ENCODE measurements at regions not wholly inside any gene's neighbourhood (a gene's known extent, or its start where the extent isn't known, plus 50 kb on each side); places are given as distances from the start of the nearest gene placed in this dataset.

DNA sequence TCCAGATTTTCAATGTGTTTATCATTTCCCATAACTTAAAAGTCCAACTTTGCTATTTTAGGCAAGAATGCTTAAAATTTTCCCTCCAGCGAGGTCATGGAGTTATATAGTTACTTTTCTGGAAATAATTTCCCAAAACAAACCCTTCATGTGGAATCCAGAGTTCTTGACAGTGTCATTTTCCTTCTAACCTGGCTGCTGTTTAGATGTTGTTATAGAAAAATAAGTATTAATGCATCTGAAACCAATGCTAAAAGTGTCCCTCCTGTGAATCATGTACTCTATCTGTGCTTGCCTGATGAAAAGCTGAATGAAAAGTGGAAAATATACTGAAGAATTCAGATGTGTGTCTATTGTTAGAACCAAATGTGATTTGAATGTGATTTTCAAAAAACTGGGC lies 245.3 kb upstream of the HSF2 start:
- H3K9me2 ChIP-seq (replicated peaks; ENCODE audit: control insufficient read depth, low read length), result no peaks in the 10 kb centered on the region
- no peak for TF ChIP-seq EZH2phosphoT487 (IDR thresholded peaks at IDR 0.05; ENCODE audit: borderline replicate concordance, low read length)
- no peak for TF ChIP-seq CTCF (IDR thresholded peaks at IDR 0.05; ENCODE audit: low read depth, low read length, poor library complexity, severe bottlenecking)
- no peaks in the 10 kb centered on the region for H3K27me3 ChIP-seq (ENCODE audit: control insufficient read depth, low read length)
- H3K36me3 ChIP-seq (ENCODE audit: control insufficient read depth, low read length), result no peaks in the 10 kb centered on the region
- no peak overlapping the region for H3K27ac ChIP-seq (ENCODE audit: low read depth, low read length)
- H3K4me1 ChIP-seq (ENCODE audit: control insufficient read depth, low read length), result no peaks in the 10 kb centered on the region
- H3K9me3 ChIP-seq (ENCODE audit: control insufficient read depth, insufficient read depth, low read length), result no peaks in the 10 kb centered on the region
- no peaks in the 10 kb centered on the region for H3K79me2 ChIP-seq (ENCODE audit: control insufficient read depth, low read length)
- H4K20me1 ChIP-seq (ENCODE audit: control insufficient read depth, insufficient read depth, low read depth, low read length), result no peaks in the 10 kb centered on the region
- H3K4me2 ChIP-seq (ENCODE audit: low read length), result no peak overlapping the region
- no peaks in the 10 kb centered on the region for H3F3A ChIP-seq (ENCODE audit: control insufficient read depth, insufficient read depth)
- no peak overlapping the region for H3K4me3 ChIP-seq (ENCODE audit: low read length)

GRCh38 chr6:122154912-122155575 lies 244.4 kb upstream of the HSF2 start:
- no peaks in the 10 kb centered on the region for H3K9me2 ChIP-seq (replicated peaks; ENCODE audit: control insufficient read depth, low read length)
- no peaks in the 10 kb centered on the region for H3F3A ChIP-seq (ENCODE audit: control insufficient read depth, insufficient read depth)
- no peaks in the 10 kb centered on the region for H3K79me2 ChIP-seq (ENCODE audit: control insufficient read depth, low read length)
- TF ChIP-seq CTCF (IDR thresholded peaks at IDR 0.05; ENCODE audit: low read depth, low read length, poor library complexity, severe bottlenecking), result no peak
- H4K20me1 ChIP-seq (ENCODE audit: control insufficient read depth, insufficient read depth, low read depth, low read length), result no peaks in the 10 kb centered on the region
- H3K4me2 ChIP-seq (ENCODE audit: low read length), result no peak overlapping the region
- H3K27ac ChIP-seq (ENCODE audit: low read depth, low read length), result no peak overlapping the region
- no peaks in the 10 kb centered on the region for H3K27me3 ChIP-seq (ENCODE audit: control insufficient read depth, low read length)
- no peak overlapping the region for H3K4me3 ChIP-seq (ENCODE audit: low read length)
- no peaks in the 10 kb centered on the region for H3K9me3 ChIP-seq (ENCODE audit: control insufficient read depth, insufficient read depth, low read length)
- H3K36me3 ChIP-seq (ENCODE audit: control insufficient read depth, low read length), result no peaks in the 10 kb centered on the region
- no peaks in the 10 kb centered on the region for H3K4me1 ChIP-seq (ENCODE audit: control insufficient read depth, low read length)

GRCh38 chr6:122161136-122161535 lies 238.3 kb upstream of the HSF2 start:
- Histone ChIP-seq H4K20me1 (ENCODE audit: control insufficient read depth, insufficient read depth, low read depth, low read length) (no peaks in the 10 kb centered on the region), H3K27me3 (ENCODE audit: control insufficient read depth, low read length) (no peaks in the 10 kb centered on the region)
- TF ChIP-seq CTCF (IDR thresholded peaks at IDR 0.05; ENCODE audit: low read depth, low read length, poor library complexity, severe bottlenecking), result no peak
- no peak for TF ChIP-seq EZH2phosphoT487 (IDR thresholded peaks at IDR 0.05; ENCODE audit: borderline replicate concordance, low read length)

More at GRCh38 chr6:122161136-122161535, 238.3 kb upstream of the HSF2 start:
- no peaks in the 10 kb centered on the region for H3K36me3 ChIP-seq (ENCODE audit: control insufficient read depth, low read length)
- no peak overlapping the region for H3K27ac ChIP-seq (ENCODE audit: low read depth, low read length)
- no peak overlapping the region for H3K4me3 ChIP-seq (ENCODE audit: low read length)
- H3K4me2 ChIP-seq (ENCODE audit: low read length), result no peak overlapping the region
- no peaks in the 10 kb centered on the region for H3F3A ChIP-seq (ENCODE audit: control insufficient read depth, insufficient read depth)
- no peaks in the 10 kb centered on the region for H3K9me3 ChIP-seq (ENCODE audit: control insufficient read depth, insufficient read depth, low read length)
- H3K79me2 ChIP-seq (ENCODE audit: control insufficient read depth, low read length), result no peaks in the 10 kb centered on the region
- H3K4me1 ChIP-seq (ENCODE audit: control insufficient read depth, low read length), result no peaks in the 10 kb centered on the region
- no peaks in the 10 kb centered on the region for H3K9me2 ChIP-seq (replicated peaks; ENCODE audit: control insufficient read depth, low read length)

All from DOHH2 (cell line).